Nephron progenitor cell (in vitro differentiated cells): ENCODE measurements at regions not wholly inside any gene's neighbourhood (a gene's known extent, or its start where the extent isn't known, plus 50 kb on each side); places are given as distances from the start of the nearest gene placed in this dataset.

Source experiments
- DNase-seq: peaks from one replicate; pipeline ENCODE4 v3.0.0; 2021
- H3K27ac Mint-ChIP-seq: 2 replicates; pipeline ENCODE4 v1.8.0; 2021; ENCODE audit warnings: mild to moderate bottlenecking, moderate library complexity, mixed read lengths
- H3K27me3 Mint-ChIP-seq: 2 replicates; pipeline ENCODE4 v1.8.0; 2021; ENCODE audit warnings: mild to moderate bottlenecking, low read depth, mixed read lengths; ENCODE audit not compliant: poor library complexity
- H3K36me3 Mint-ChIP-seq: 2 replicates; pipeline ENCODE4 v1.8.0; 2021; ENCODE audit warnings: low read depth, mixed read lengths
- H3K4me1 Mint-ChIP-seq: 2 replicates; pipeline ENCODE4 v1.8.0; 2021; ENCODE audit warnings: mixed read lengths
- H3K4me3 Mint-ChIP-seq: 2 replicates; pipeline ENCODE4 v1.8.0; 2021; ENCODE audit warnings: mild to moderate bottlenecking, moderate library complexity, mixed read lengths
- H3K9me3 Mint-ChIP-seq: 2 replicates; pipeline ENCODE4 v1.8.0; 2021; ENCODE audit warnings: mild to moderate bottlenecking, moderate library complexity, mixed read lengths
- CTCF ChIP-seq: fragments of 200-600 bp; sonication (generic); IDR thresholded peaks from 2 replicates; pipeline ENCODE4 v1.5.0; 2021; ENCODE audit warnings: antibody characterized with exemption

- DNase-seq, result no peak
- H3K4me1 Mint-ChIP-seq, result no peaks in the 10 kb centered on the region
- no peak for TF ChIP-seq CTCF
- H3K36me3 Mint-ChIP-seq, result no peaks in the 10 kb centered on the region
- H3K9me3 Mint-ChIP-seq, result no peaks in the 10 kb centered on the region
- no peak overlapping the region for H3K27ac Mint-ChIP-seq
- H3K4me3 Mint-ChIP-seq, result no peak overlapping the region
- no peaks in the 10 kb centered on the region for H3K27me3 Mint-ChIP-seq
Measured at GRCh38 chr3:21238661-21239060, 512.3 kb downstream of the ZNF385D start.

- Mint-ChIP-seq H3K27ac (no peak overlapping the region), H3K27me3 (no peaks in the 10 kb centered on the region), H3K9me3 (no peaks in the 10 kb centered on the region), H3K4me1 (no peaks in the 10 kb centered on the region), H3K4me3 (no peak overlapping the region), H3K36me3 (no peaks in the 10 kb centered on the region)
- TF ChIP-seq CTCF, result no peak
- no peak for DNase-seq
Measured at GRCh38 chr3:21237638-21238037, 513.4 kb downstream of the ZNF385D start.

- Mint-ChIP-seq H3K9me3 (no peaks in the 10 kb centered on the region), H3K27me3 (no peaks in the 10 kb centered on the region), H3K27ac (no peak overlapping the region), H3K4me1 (no peaks in the 10 kb centered on the region), H3K4me3 (no peak overlapping the region), H3K36me3 (no peaks in the 10 kb centered on the region)
- no peak for DNase-seq
- no peak for TF ChIP-seq CTCF
Measured at GRCh38 chr3:21235491-21235890, 515.5 kb downstream of the ZNF385D start.

GRCh38 chr3:21234933-21235332 lies 516.1 kb downstream of the ZNF385D start:
- DNase-seq, result no peak
- no peaks in the 10 kb centered on the region for H3K36me3 Mint-ChIP-seq
- H3K4me1 Mint-ChIP-seq, result no peaks in the 10 kb centered on the region
- no peak for TF ChIP-seq CTCF
- H3K27me3 Mint-ChIP-seq, result no peaks in the 10 kb centered on the region
- no peak overlapping the region for H3K27ac Mint-ChIP-seq
- H3K4me3 Mint-ChIP-seq, result no peak overlapping the region
- no peaks in the 10 kb centered on the region for H3K9me3 Mint-ChIP-seq

- no peak for TF ChIP-seq CTCF
- no peaks in the 10 kb centered on the region for H3K4me1 Mint-ChIP-seq
- no peaks in the 10 kb centered on the region for H3K36me3 Mint-ChIP-seq
- no peak overlapping the region for H3K4me3 Mint-ChIP-seq
- no peak overlapping the region for H3K27ac Mint-ChIP-seq
- H3K27me3 Mint-ChIP-seq, result no peaks in the 10 kb centered on the region
- H3K9me3 Mint-ChIP-seq, result peaks cover 3% of the 10 kb centered on the region
- no peak for DNase-seq
Measured at GRCh38 chr3:21229426-21230135, 521.4 kb downstream of the ZNF385D start.

- Mint-ChIP-seq H3K9me3 (peaks cover 3% of the 10 kb centered on the region), H3K36me3 (no peaks in the 10 kb centered on the region), H3K27me3 (no peaks in the 10 kb centered on the region), H3K27ac (no peak overlapping the region), H3K4me1 (no peaks in the 10 kb centered on the region), H3K4me3 (no peak overlapping the region)
- no peak for TF ChIP-seq CTCF
- no peak for DNase-seq
Measured at GRCh38 chr3:21226086-21226485, 524.9 kb downstream of the ZNF385D start.
